T-helper 1 cell (primary cell): ENCODE measurements at regions not wholly inside any gene's neighbourhood (a gene's known extent, or its start where the extent isn't known, plus 50 kb on each side); places are given as distances from the start of the nearest gene placed in this dataset.

Experiments used
- DNase-seq, 5 donors: peaks; one replicate each; pipeline ENCODE4 v3.0.0-alpha.2; 2012 to 2020

DNA sequence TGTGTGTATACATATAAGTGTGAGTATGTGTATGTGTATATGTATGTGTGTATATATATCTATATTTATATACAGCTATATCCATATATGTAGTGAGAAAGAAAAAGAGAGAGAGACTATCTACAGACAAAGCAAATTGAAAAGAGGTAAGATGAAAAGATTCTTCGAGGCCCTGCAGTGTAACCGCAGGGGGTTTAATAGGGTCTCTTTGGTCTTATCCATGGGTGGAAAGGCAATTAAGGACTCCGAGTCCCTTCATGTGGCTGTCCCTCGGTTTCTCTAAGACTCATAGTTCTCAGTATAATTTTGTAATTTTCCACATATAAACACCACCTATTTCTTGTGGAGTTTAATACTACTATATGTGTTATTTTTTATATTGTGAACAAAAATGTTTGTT lies 50.6 kb upstream of the JAZF1 start:
- DNase-seq, result no peak

DNA sequence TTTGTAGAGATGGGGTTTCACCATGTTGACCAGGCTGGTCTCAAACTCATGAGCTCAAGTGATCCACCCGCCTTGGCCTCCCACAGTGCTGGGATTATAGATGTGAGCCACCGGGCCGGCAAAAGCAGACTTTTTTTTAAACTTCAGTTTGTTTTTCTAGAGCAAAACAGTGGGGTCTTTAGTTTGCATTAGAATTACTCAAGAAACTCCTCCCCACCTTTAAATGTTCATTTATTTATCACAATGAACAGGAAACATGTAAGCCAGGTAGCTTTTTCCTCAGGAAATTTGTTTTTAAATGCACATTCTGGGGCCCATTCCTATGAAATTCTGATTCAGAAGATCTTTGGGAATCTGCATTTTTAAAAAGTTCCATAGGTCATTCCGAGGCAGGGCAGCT lies 56.0 kb upstream of the JAZF1 start:
- DNase-seq, result no peak

- DNase-seq, result no peak
These were observed 56.8 kb upstream of the JAZF1 start for GRCh38 chr7:28237363-28237762.

DNA sequence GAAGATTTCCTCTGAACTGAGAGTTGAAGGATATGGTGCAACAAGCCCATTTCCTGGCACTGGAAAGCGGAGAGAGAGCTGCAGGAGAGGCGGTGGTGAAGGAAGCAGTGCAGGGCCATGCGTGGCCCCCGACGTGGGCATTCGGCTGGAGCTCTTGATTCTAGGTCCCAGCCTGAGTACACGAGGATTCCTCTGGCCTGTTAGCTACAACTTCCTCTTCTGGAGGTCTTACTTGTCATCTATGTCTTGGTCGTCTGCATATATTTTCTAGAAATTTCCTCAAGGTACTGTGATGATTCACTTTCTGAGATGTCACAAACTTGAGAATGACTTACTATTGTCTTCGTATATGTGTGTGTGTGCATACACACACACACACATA lies 59.2 kb upstream of the JAZF1 start:
- peak in 1 of 5 donors; percentile 35 for DNase-seq

DNA sequence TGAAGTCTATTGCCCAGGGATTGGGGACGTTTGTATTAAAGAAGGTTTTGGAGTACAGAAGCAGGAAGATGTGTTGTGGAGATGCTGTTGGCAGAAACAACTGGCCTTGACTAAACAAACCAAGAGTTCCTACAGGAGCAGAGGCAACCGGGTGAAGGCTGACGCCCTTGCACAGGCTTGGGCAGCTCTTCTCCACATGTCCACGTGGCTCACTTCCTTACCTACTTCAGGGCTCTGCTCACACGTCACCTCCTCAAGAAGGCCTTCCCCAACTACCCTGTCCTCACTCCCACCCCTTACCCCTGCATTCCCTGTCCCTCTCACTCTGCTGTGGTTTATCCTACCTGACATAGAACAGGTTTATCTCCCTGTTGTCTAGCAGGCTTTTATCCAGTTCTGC lies 59.9 kb upstream of the JAZF1 start:
- DNase-seq, result no peak

DNA sequence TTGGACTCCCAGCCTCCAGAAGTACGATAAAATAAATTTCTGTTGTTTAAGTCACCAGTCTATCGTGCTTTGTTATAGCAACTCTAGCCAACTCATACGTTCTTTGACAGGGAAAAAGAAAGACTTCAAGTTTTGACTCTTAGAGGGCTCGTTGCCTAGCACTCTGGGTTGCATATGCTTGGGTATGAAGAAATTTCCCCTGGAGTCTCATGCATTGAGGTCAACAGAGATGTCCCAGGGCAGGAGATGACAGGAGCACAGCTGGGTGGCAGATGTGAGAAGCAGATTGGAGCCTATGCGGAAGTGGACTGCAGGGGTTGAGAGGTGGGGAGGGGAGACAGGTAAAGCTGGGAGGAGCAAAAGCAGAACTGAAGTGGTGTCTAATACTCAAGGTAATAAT lies 63.3 kb upstream of the JAZF1 start:
- DNase-seq, result no peak

GRCh38 chr7:28245123-28245878 lies 64.7 kb upstream of the JAZF1 start:
- no peak for DNase-seq

DNA sequence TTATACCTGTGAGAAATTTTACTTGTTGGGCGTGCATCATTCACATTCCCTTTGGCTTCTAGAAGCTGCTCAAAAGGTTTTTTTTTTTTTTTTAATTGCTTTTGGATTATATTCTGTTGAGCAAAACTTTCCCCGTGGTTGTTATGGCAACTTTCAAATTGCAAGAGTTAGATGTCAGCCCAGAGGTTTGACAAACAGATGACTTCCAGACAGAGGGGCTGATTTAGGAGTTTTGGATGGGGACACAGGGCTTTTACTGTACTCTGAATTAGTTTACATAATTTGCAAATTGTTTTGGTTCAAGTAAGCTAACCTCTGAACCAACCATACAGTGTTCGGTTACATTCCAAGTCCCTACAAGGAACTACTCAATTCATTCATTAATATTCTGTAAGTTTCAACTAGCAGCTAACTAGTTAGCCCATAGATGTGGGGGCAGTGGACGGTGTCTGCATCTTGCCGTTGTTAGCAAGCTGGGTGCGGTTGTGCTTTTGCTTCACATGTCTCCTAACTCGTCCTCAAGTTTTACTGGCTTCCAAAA lies 66.4 kb upstream of the JAZF1 start:
- no peak for DNase-seq

- DNase-seq, result no peak
These were observed 77.6 kb upstream of the JAZF1 start for GRCh38 chr7:28258240-28258639.

DNA sequence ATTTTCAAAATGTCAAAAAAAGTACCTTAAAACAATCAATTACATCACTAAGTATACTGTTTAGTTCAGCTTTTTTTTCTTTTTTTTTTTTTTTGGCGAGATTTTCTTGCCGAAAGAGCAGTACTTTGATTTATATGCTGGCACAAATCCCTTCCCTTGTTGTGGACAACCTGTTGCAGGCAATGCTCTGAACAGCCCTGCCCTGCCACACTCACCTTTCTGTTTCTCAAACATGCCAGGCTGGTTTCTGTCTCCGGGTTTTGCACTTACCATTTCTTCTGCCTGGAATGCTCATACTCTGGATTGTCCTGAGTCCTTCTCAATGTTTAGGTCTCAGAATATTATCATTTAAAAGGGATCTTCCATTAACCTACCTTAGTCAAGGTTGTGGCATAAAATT lies 80.4 kb upstream of the JAZF1 start:
- DNase-seq, result no peak

GRCh38 chr7:28263622-28264271 lies 83.2 kb upstream of the JAZF1 start:
- DNase-seq, result no peak

GRCh38 chr7:28266402-28266801 lies 85.8 kb upstream of the JAZF1 start:
- DNase-seq, result no peak

DNA sequence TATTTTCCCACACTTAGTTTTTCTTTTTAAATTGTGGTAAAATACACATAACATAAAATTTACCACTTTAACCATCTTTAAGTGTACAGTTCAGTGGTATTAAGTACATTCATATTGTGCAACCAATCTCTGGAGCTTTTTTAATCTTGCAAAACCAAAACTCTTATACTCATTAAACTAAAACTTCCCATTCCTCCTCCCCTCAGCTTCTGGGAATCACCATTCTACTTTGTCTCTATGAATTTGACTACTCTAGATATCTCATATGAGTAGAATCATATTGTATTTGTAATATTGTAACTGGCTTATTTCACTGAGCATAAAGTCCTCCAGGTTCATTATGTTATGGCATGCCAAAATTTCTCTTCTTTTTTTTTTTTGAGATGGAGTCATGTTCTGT lies 86.4 kb upstream of the JAZF1 start:
- no peak for DNase-seq

- DNase-seq, result no peak
These were observed 89.2 kb upstream of the JAZF1 start for GRCh38 chr7:28269700-28270361.

DNA sequence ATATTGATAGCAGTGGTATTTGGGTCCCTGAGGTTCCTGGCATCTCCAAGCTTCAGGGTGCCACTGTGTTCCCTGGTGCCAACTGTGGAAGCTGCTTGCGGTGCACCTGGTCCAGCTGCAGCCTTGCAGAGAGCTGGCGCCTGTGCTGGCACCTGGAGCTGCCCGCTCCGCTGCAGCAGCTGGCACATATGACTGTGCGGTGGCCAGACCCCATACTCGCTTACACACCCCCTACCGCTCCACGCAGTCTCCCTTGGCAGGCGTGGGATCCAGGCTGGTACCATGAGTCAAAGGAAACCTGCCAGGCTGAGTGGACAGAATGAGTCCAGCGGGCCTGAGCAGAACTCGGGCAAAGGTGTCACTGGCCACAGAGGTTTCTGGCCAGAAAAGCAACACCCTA lies 89.9 kb upstream of the JAZF1 start:
- no peak for DNase-seq

DNA sequence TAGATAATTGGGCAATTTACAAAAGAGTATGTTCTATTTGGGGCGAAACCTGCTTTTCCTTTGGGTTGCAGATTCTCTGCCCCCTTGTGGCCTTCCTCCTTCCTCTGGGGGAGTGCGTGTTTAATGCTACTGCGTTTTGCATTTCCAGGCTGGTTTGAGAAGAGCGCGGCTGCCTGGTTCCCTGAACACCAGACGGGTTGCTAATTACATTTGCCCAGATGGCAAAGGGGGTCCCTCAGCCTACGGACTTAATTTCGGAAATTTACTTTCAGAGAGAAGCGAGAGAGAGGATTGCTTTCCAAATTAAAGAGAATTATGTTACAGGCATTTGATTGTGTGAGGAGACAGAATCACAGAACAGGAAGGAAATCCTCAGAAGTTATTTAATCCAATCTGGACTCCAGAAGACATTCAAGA lies 91.9 kb upstream of the JAZF1 start:
- DNase-seq, result no peak

GRCh38 chr7:28276298-28276697 lies 95.7 kb upstream of the JAZF1 start:
- no peak for DNase-seq

DNA sequence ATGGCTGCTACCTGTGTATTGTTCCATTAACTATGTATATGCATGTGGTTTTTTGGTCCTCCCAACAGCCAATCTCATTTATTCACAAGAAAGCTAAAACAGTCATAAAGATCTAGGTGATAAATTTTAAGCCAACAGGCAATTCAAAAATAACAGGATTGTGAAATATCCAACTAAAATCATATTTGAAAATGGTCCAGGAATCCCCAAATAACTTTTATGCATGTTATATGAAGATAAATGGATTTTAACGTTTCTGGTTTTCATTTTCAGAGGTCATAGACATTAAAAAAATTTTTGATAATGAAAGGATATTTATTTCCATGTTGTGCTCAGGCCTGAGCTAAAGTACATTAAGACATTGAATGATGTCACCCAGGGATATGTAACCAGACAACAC lies 96.8 kb upstream of the JAZF1 start:
- DNase-seq, result no peak

DNA sequence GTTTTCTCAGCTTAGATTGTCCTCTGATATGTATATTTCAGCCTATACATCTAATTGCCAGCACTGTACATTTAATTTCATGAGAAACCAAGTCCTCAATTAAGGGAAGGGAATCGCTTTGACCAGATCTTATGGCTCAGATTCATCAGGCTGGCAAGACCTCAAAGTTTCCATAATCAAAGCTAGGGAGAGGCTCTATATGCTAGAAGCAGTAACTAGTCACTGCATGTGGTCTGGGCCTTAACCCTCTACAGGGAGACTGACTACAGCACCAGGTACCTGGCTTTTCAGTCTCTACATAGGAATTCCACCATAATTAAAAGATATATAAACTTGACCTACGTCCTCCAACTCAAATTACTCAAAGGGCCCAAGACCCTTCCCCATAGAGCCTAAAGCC lies 97.4 kb upstream of the JAZF1 start:
- DNase-seq, result no peak

DNA sequence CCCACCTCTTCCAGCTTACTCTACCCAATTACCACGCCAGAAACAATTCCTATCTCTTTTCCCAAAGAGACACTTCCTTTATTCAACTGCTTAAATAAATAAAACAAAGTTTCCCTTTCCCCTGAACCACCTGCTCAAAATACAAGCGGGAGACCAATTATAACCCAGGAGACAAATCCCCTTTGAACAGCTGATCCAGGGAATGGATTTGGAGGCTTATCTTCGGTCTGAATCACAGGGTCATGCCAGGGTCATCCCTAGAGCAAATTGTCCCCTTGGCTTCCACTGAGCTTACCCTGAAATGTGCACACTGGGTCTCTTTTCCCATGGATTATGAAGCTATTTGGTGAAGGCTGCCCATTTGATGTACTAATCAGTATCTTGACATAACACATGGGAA lies 99.9 kb upstream of the JAZF1 start:
- no peak for DNase-seq

- DNase-seq, result no peak
These were observed 109.9 kb upstream of the JAZF1 start for GRCh38 chr7:28290496-28290895.

- no peak for DNase-seq
These were observed 111.0 kb upstream of the JAZF1 start for GRCh38 chr7:28291559-28291958.

DNA sequence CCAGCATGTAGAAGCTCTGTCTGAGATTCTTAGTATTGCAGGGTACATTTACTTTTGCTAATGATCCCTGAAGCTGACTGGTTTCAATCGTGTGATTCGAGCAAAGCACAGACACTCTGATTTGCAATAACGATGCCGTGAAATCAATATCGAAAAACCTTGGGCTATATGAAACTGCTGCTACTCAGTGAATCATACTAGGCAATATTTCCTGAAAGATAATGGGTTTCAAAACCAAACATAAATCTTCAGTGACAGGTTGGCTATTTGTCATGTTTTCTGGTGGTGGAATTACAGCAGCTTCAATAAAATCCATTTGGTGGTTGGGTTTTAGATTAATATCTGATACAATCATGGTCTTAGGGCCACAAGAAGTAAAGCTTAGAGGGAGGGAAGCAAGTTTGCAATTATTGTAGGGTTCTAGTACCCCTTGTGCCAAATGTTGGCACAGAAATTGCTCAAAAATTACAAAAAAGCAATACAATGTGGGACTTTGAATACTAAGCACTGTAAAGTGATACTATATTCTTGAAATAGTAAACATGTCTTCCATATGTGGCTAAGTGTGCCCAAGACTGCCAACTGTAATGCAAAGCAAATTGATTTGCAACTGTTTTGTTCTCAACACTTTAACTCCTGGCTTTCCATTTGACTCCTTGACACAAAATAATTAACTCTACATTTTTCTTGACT lies 112.4 kb upstream of the JAZF1 start:
- DNase-seq, result peak in 1 of 5 donors; percentile 61

DNA sequence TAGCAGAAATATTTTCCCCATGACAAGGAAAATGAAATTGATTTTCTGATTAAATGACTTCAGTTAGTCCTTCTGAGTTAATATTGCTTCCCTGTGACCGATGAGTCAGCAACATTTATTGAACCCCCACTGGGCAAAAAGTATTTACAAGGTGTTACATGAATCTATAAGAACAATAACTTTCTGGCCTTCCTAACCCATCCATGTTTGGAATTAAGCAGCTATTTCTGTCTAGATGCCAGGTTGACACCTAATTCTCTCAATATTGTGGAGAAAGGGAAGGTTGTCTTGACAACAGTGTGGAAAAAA lies 112.9 kb upstream of the JAZF1 start:
- DNase-seq, result no peak
